SK-N-SH treated with all-trans-retinoic acid at 6 μM for 48 hours (cell line): ENCODE measurements at regions not wholly inside any gene's neighbourhood (a gene's known extent, or its start where the extent isn't known, plus 50 kb on each side); places are given as distances from the start of the nearest gene placed in this dataset.

Source experiments
- ATAC-seq: fragments of 200-7000 bp; cut with Tn5 transposase; 3 replicates; pipeline ENCODE4 v1.9.1; 2020; ENCODE audit warnings: mild to moderate bottlenecking, moderate library complexity
- ARNTL ChIP-seq: fragments of 450-650 bp; formaldehyde crosslinking; IDR thresholded peaks from 2 replicates; pipeline ENCODE4 v1.5.0; 2020; ENCODE audit warnings: low read depth, mild to moderate bottlenecking, moderate library complexity, borderline replicate concordance
- CSDC2 ChIP-seq: fragments of 250-450 bp; sonication (Bioruptor Pico); IDR thresholded peaks from 2 replicates; pipeline ENCODE4 v1.5.0; 2020; ENCODE audit warnings: mild to moderate bottlenecking, moderate library complexity
- CSRNP3 ChIP-seq: fragments of 250-450 bp; sonication (Bioruptor Pico); IDR thresholded peaks from 2 replicates; pipeline ENCODE4 v1.5.1; 2021; ENCODE audit warnings: mild to moderate bottlenecking, moderate library complexity
- ESRRG ChIP-seq: fragments of 250-450 bp; sonication (Bioruptor Pico); IDR thresholded peaks from 2 replicates; pipeline ENCODE4 v1.6.1; 2021; ENCODE audit warnings: mild to moderate bottlenecking
- GLIS3 ChIP-seq: fragments of 250-450 bp; sonication (Bioruptor Pico); IDR thresholded peaks from 2 replicates; pipeline ENCODE4 v1.5.0; 2020; ENCODE audit warnings: mild to moderate bottlenecking, moderate library complexity
- ISL1 ChIP-seq: fragments of 250-450 bp; sonication (Bioruptor Pico); IDR thresholded peaks from 2 replicates; pipeline ENCODE4 v2.1.2; 2022; ENCODE audit warnings: mild to moderate bottlenecking, moderate library complexity
- OSR1 ChIP-seq: fragments of 250-450 bp; sonication (Bioruptor Pico); IDR thresholded peaks from 2 replicates; pipeline ENCODE4 v1.8.0; 2022; ENCODE audit warnings: moderate library complexity, mild to moderate bottlenecking, inconsistent platforms
- POU6F1 ChIP-seq: fragments of 250-450 bp; sonication (Bioruptor Pico); IDR thresholded peaks from 2 replicates; pipeline ENCODE4 v1.8.0; 2021; ENCODE audit warnings: low read depth, mild to moderate bottlenecking, moderate library complexity, borderline replicate concordance
- PPARA ChIP-seq: fragments of 250-450 bp; sonication (Bioruptor Pico); IDR thresholded peaks from 2 replicates; pipeline ENCODE4 v1.5.0; 2020; ENCODE audit warnings: mild to moderate bottlenecking, borderline replicate concordance
- RARB ChIP-seq: fragments of 250-450 bp; sonication (Bioruptor Pico); IDR thresholded peaks from 2 replicates; pipeline ENCODE4 v1.8.0; 2021; ENCODE audit warnings: mild to moderate bottlenecking, moderate library complexity
- SNAI2 ChIP-seq: fragments of 250-450 bp; sonication (Bioruptor Pico); IDR thresholded peaks from 2 replicates; pipeline ENCODE4 v1.5.0; 2020; ENCODE audit warnings: mild to moderate bottlenecking, moderate library complexity
- TCF4 ChIP-seq: fragments of 250-450 bp; sonication (Bioruptor Pico); IDR thresholded peaks from 2 replicates; pipeline ENCODE4 v1.8.0; 2021; ENCODE audit warnings: mild to moderate bottlenecking, moderate library complexity, borderline replicate concordance
- TOX ChIP-seq: fragments of 250-450 bp; sonication (Bioruptor Pico); IDR thresholded peaks from 2 replicates; pipeline ENCODE4 v1.8.0; 2021; ENCODE audit warnings: mild to moderate bottlenecking, moderate library complexity, borderline replicate concordance
- ZC3H10 ChIP-seq: fragments of 250-450 bp; sonication (Bioruptor Pico); IDR thresholded peaks from 2 replicates; pipeline ENCODE4 v1.5.1; 2021; ENCODE audit warnings: mild to moderate bottlenecking, moderate library complexity
- ZFP3 ChIP-seq: fragments of 250-450 bp; sonication (Bioruptor Pico); IDR thresholded peaks from 2 replicates; pipeline ENCODE4 v1.5.0; 2020; ENCODE audit warnings: mild to moderate bottlenecking, moderate library complexity
- ZFP30 ChIP-seq: fragments of 450-650 bp; formaldehyde crosslinking; IDR thresholded peaks from 2 replicates; pipeline ENCODE4 v1.5.0; 2022; ENCODE audit warnings: mild to moderate bottlenecking, moderate library complexity
- ZNF565 ChIP-seq: fragments of 450-650 bp; formaldehyde crosslinking; conservative IDR thresholded peaks from 2 replicates; pipeline ENCODE4 v1.5.0; 2020; ENCODE audit warnings: low read depth, mild to moderate bottlenecking, moderate library complexity
- ZNF70 ChIP-seq: fragments of 450-650 bp; formaldehyde crosslinking; IDR thresholded peaks from 2 replicates; pipeline ENCODE4 v1.5.0; 2020; ENCODE audit warnings: mild to moderate bottlenecking, moderate library complexity
- TF ChIP-seq, protein P1 (sequence below): fragments of 250-450 bp; sonication (Bioruptor Pico); IDR thresholded peaks from 2 replicates; pipeline ENCODE4 v1.5.0; 2020; ENCODE audit warnings: mild to moderate bottlenecking, moderate library complexity
- TF ChIP-seq, protein P2 (sequence below): fragments of 250-450 bp; sonication (Bioruptor Pico); IDR thresholded peaks from 2 replicates; pipeline ENCODE4 v1.8.0; 2020; ENCODE audit warnings: mild to moderate bottlenecking, moderate library complexity, borderline replicate concordance
- TF ChIP-seq, protein P3 (sequence below): fragments of 250-450 bp; sonication (Bioruptor Pico); IDR thresholded peaks from 2 replicates; pipeline ENCODE4 v1.5.1; 2020; ENCODE audit warnings: low read depth, mild to moderate bottlenecking, moderate library complexity

DNA sequence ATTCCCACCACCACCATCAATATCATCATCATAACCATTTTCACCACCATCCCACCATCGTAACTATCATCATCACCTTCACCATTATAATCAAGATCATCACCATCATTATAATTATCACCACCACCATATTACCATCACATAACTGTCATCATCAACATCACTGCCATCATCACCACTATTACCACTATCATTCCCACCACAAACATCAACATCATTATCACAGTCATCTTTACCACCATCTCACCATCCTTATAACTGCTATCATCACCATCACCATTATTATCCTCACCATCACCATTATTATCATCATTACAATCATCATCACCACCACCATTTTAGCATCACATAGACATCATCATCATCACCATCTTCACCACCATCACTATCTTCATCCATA lies 167.1 kb upstream of the ZMIZ1 start (continued):
- TF ChIP-seq ZFP30 (no peak), ESRRG (CRISPR knock-in tag) (no peak), OSR1 (CRISPR knock-in tag) (no peak), TCF4 (no peak)
- TF ChIP-seq, protein P1, sequence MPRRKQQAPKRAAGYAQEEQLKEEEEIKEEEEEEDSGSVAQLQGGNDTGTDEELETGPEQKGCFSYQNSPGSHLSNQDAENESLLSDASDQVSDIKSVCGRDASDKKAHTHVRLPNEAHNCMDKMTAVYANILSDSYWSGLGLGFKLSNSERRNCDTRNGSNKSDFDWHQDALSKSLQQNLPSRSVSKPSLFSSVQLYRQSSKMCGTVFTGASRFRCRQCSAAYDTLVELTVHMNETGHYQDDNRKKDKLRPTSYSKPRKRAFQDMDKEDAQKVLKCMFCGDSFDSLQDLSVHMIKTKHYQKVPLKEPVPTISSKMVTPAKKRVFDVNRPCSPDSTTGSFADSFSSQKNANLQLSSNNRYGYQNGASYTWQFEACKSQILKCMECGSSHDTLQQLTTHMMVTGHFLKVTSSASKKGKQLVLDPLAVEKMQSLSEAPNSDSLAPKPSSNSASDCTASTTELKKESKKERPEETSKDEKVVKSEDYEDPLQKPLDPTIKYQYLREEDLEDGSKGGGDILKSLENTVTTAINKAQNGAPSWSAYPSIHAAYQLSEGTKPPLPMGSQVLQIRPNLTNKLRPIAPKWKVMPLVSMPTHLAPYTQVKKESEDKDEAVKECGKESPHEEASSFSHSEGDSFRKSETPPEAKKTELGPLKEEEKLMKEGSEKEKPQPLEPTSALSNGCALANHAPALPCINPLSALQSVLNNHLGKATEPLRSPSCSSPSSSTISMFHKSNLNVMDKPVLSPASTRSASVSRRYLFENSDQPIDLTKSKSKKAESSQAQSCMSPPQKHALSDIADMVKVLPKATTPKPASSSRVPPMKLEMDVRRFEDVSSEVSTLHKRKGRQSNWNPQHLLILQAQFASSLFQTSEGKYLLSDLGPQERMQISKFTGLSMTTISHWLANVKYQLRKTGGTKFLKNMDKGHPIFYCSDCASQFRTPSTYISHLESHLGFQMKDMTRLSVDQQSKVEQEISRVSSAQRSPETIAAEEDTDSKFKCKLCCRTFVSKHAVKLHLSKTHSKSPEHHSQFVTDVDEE (CRISPR knock-in tag) = no peak
- TF ChIP-seq, all 23 proteins: peak for 0

GRCh38 chr10:78902815-78903214 lies 166.0 kb upstream of the ZMIZ1 start:
- ATAC-seq = no peak
- TF ChIP-seq ARNTL (CRISPR knock-in tag) = no peak
- no peak for TF ChIP-seq OSR1 (CRISPR knock-in tag)
- no peak for TF ChIP-seq GLIS3 (CRISPR knock-in tag)
- TF ChIP-seq SNAI2 = no peak
- TF ChIP-seq, protein P2, sequence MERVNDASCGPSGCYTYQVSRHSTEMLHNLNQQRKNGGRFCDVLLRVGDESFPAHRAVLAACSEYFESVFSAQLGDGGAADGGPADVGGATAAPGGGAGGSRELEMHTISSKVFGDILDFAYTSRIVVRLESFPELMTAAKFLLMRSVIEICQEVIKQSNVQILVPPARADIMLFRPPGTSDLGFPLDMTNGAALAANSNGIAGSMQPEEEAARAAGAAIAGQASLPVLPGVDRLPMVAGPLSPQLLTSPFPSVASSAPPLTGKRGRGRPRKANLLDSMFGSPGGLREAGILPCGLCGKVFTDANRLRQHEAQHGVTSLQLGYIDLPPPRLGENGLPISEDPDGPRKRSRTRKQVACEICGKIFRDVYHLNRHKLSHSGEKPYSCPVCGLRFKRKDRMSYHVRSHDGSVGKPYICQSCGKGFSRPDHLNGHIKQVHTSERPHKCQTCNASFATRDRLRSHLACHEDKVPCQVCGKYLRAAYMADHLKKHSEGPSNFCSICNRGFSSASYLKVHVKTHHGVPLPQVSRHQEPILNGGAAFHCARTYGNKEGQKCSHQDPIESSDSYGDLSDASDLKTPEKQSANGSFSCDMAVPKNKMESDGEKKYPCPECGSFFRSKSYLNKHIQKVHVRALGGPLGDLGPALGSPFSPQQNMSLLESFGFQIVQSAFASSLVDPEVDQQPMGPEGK (CRISPR knock-in tag) = no peak
- no peak for TF ChIP-seq ZNF565 (CRISPR knock-in tag)
- no peak for TF ChIP-seq ZNF70 (CRISPR knock-in tag)
- no peak for TF ChIP-seq ESRRG (CRISPR knock-in tag)
- no peak for TF ChIP-seq CSDC2 (CRISPR knock-in tag)
- no peak for TF ChIP-seq TCF4
- TF ChIP-seq ZFP3 (CRISPR knock-in tag) = no peak
- no peak for TF ChIP-seq CSRNP3 (CRISPR knock-in tag)
- no peak for TF ChIP-seq TOX (CRISPR knock-in tag)
- TF ChIP-seq ZFP30 = no peak
- no peak for TF ChIP-seq ISL1
- TF ChIP-seq, all 23 proteins: peak for 0

DNA sequence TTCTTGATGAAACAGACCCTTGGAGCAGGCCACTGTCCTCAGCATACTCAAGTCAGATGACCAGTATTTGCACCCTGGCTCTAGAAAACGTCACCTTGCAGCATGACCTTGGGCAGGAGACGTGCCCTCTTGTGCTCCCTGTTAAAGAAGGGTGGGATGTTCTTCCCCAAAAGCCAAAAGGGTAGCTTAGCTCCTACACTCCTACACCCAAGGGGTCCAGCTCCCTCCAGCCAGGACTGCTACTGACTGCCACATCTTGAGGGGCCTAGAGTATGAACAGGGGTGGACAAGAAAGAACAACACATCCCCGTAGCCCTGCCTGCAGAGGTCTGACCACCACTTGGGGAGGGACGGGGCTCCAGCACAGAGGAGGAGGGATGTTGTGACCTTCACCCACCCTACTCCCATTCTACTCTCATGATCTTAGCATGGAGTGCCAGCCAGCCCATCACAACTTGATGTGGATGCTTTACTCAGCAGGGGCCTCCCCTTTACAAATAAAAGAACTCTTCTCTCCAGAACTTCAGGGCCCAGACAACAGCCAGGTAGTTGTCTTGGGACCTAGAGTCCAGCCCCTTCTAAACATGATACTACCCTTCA lies 165.3 kb upstream of the ZMIZ1 start:
- no peak for ATAC-seq
- TF ChIP-seq TCF4 = no peak
- TF ChIP-seq GLIS3 (CRISPR knock-in tag) = no peak
- TF ChIP-seq ZNF565 (CRISPR knock-in tag) = no peak
- TF ChIP-seq, protein P2 (CRISPR knock-in tag) = no peak
- TF ChIP-seq CSDC2 (CRISPR knock-in tag) = no peak
- TF ChIP-seq ESRRG (CRISPR knock-in tag) = no peak
- TF ChIP-seq, protein P3, sequence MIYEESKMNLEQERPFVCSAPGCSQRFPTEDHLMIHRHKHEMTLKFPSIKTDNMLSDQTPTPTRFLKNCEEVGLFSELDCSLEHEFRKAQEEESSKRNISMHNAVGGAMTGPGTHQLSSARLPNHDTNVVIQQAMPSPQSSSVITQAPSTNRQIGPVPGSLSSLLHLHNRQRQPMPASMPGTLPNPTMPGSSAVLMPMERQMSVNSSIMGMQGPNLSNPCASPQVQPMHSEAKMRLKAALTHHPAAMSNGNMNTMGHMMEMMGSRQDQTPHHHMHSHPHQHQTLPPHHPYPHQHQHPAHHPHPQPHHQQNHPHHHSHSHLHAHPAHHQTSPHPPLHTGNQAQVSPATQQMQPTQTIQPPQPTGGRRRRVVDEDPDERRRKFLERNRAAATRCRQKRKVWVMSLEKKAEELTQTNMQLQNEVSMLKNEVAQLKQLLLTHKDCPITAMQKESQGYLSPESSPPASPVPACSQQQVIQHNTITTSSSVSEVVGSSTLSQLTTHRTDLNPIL = no peak
- TF ChIP-seq ZC3H10 (CRISPR knock-in tag) = no peak
- TF ChIP-seq POU6F1 = no peak
- TF ChIP-seq ZFP3 (CRISPR knock-in tag) = no peak
- TF ChIP-seq ZNF70 (CRISPR knock-in tag) = no peak
- no peak for TF ChIP-seq SNAI2
- no peak for TF ChIP-seq RARB (CRISPR knock-in tag)
- no peak for TF ChIP-seq ISL1
- TF ChIP-seq, protein P1 (CRISPR knock-in tag) = no peak
- TF ChIP-seq ARNTL (CRISPR knock-in tag) = no peak
- TF ChIP-seq ZFP30 = no peak
- no peak for TF ChIP-seq OSR1 (CRISPR knock-in tag)
- TF ChIP-seq PPARA (CRISPR knock-in tag) = no peak
